B cell (primary cell): ENCODE measurements at regions not wholly inside any gene's neighbourhood (a gene's known extent, or its start where the extent isn't known, plus 50 kb on each side); places are given as distances from the start of the nearest gene placed in this dataset.

Experiments
- ATAC-seq: fragments of 200-7000 bp; cut with Tn5 transposase; one replicate; pipeline ENCODE4 v1.10.0; 2021; ENCODE audit warnings: low read depth, mild to moderate bottlenecking, moderate number of reproducible peaks, moderate library complexity
- CTCF ChIA-PET: fragments of 350-600 bp; sonication (Branson Sonifier 250); formaldehyde crosslinking; loops from one replicate; lab custom pipeline; 2021; ENCODE audit warnings: antibody characterized with exemption, inconsistent platforms; lab: Charles Lee
- POLR2A ChIA-PET: fragments of 350-600 bp; sonication (Branson Sonifier 250); formaldehyde crosslinking; loops from one replicate; lab custom pipeline; 2021; ENCODE audit warnings: antibody characterized with exemption; lab: Charles Lee
- DNase-seq: peaks from one replicate; pipeline ENCODE4 v3.0.0; 2013
- H2AFZ ChIP-seq: 2 replicates; pipeline ENCODE4 v1.6.1; 2012; ENCODE audit warnings: mild to moderate bottlenecking, low read depth, low read length; ENCODE audit not compliant: insufficient read depth, poor library complexity, severe bottlenecking
- H3K27ac ChIP-seq, 2 donors: 1 replicate in 1 of 2; 2 replicates in 1 of 2; pipeline ENCODE4 v1.5.1; 2012 to 2013; ENCODE audit warnings: low read length in 2 of 2, mild to moderate bottlenecking in 2 of 2, moderate library complexity in 1 of 2
- H3K27me3 ChIP-seq, 4 experiments: fragments of 200-600 bp in 1 of 4; sonication (generic) in 1 of 4; replicated peaks in 1 of 4; 1 replicate in 2 of 4; 2 replicates in 2 of 4; pipeline versions ENCODE4 v1.6.1 to v1.7.0; 2013 to 2016; ENCODE audit warnings: low read length in 3 of 4, mild to moderate bottlenecking in 2 of 4, mixed read lengths in 1 of 4, moderate library complexity in 1 of 4; ENCODE audit not compliant: insufficient read depth in 4 of 4, control insufficient read depth in 3 of 4; ENCODE audit errors: control extremely low read depth in 1 of 4
- H3K36me3 ChIP-seq, 2 experiments: replicated peaks in 1 of 2; 1 replicate in 1 of 2; 2 replicates in 1 of 2; pipeline versions ENCODE4 v1.6.1 to v1.7.1; 2013; ENCODE audit warnings: low read length in 1 of 2; ENCODE audit not compliant: insufficient read depth in 2 of 2, control insufficient read depth in 1 of 2; ENCODE audit errors: control extremely low read depth in 1 of 2, extremely low read depth in 1 of 2
- H3K4me1 ChIP-seq, 2 donors: fragments of 200-600 bp in 1 of 2; sonication (generic) in 1 of 2; 1 replicate in 1 of 2; 2 replicates in 1 of 2; pipeline versions ENCODE4 v1.5.1 to v1.6.1; 2013 to 2017; ENCODE audit warnings: low read length in 2 of 2; ENCODE audit not compliant: control insufficient read depth in 2 of 2, insufficient read depth in 2 of 2
- H3K4me2 ChIP-seq: replicated peaks from 2 replicates; pipeline ENCODE3; 2012; ENCODE audit warnings: mild to moderate bottlenecking, low read depth, low read length; ENCODE audit not compliant: poor library complexity, severe bottlenecking
- H3K4me3 ChIP-seq, 5 experiments: fragments of 200-600 bp in 1 of 5; sonication (generic) in 1 of 5; 1 replicate in 3 of 5; 2 replicates in 2 of 5; pipeline versions ENCODE4 v1.5.1 to v1.7.0; 2011 to 2016; ENCODE audit warnings: low read length in 4 of 5, mild to moderate bottlenecking in 4 of 5, low read depth in 2 of 5, control low read depth in 1 of 5, moderate library complexity in 1 of 5; ENCODE audit not compliant: insufficient read depth in 1 of 5; ENCODE audit errors: control extremely low read depth in 1 of 5, extremely low read depth in 1 of 5
- H3K79me2 ChIP-seq: fragments of 200-600 bp; sonication (generic); one replicate; pipeline ENCODE4 v1.6.0; 2016; ENCODE audit warnings: low read length; ENCODE audit not compliant: control insufficient read depth, insufficient read depth
- H3K9ac ChIP-seq: fragments of 200-600 bp; sonication (generic); 2 replicates; pipeline ENCODE4 v1.6.1; 2017; ENCODE audit warnings: mild to moderate bottlenecking, low read length, moderate library complexity
- H3K9me3 ChIP-seq, 3 donors: one replicate each; pipeline versions ENCODE4 v1.6.1 to v1.7.1; 2013; ENCODE audit warnings: low read length in 2 of 3; ENCODE audit not compliant: control insufficient read depth in 2 of 3, insufficient read depth in 1 of 3; ENCODE audit errors: control extremely low read depth in 1 of 3
- H4K20me1 ChIP-seq: 2 replicates; pipeline ENCODE4 v1.6.0; 2012; ENCODE audit warnings: mild to moderate bottlenecking, low read length; ENCODE audit not compliant: insufficient read depth, control insufficient read depth, poor library complexity, severe bottlenecking
- H3K27ac Mint-ChIP-seq: one replicate; pipeline ENCODE4 v1.8.0; 2021; ENCODE audit warnings: mixed read lengths
- H3K27me3 Mint-ChIP-seq: one replicate; pipeline ENCODE4 v1.8.0; 2021; ENCODE audit warnings: mixed read lengths
- H3K4me1 Mint-ChIP-seq: one replicate; pipeline ENCODE4 v1.8.0; 2021; ENCODE audit warnings: mixed read lengths
- H3K4me3 Mint-ChIP-seq: one replicate; pipeline ENCODE4 v1.8.0; 2021; ENCODE audit warnings: mixed read lengths
- H3K9me3 Mint-ChIP-seq: one replicate; pipeline ENCODE4 v1.8.0; 2022; ENCODE audit warnings: mixed read lengths; ENCODE audit not compliant: insufficient read depth
- CTCF ChIP-seq: fragments of 200-600 bp; IDR thresholded peaks from one replicate; pipeline ENCODE4 v1.8.0; 2022; ENCODE audit warnings: antibody characterized with exemption, mild to moderate bottlenecking
- EZH2 ChIP-seq: IDR thresholded peaks from 2 replicates; pipeline ENCODE4 v1.6.1; 2012; ENCODE audit warnings: borderline replicate concordance, low read depth, mild to moderate bottlenecking, moderate library complexity, low read length; ENCODE audit not compliant: insufficient read depth, poor library complexity, severe bottlenecking
- WGBS: methylation state at CpG from one replicate; pipeline ENCODE4 v1.1.5; 2013; ENCODE audit warnings: missing lambda C conversion rate; ENCODE audit not compliant: insufficient coverage; 5-methylcytosine and 5-hydroxymethylcytosine counted together
- intact Hi-C: fragments of 100-400 bp; cut with micrococcal nuclease; formaldehyde crosslinking; loops from one replicate; pipeline ENCODE4 v1.10.0; 2022

GRCh38 chr4:153067376-153067775 lies 131.3 kb downstream of the FHDC1 start:
- DNase-seq (no peak), ATAC-seq (no peak)
- H3K4me1 ChIP-seq, result no peaks in the 10 kb centered on the region
- no peaks in the 10 kb centered on the region for H3K27me3 ChIP-seq
- H3K79me2 ChIP-seq, result no peaks in the 10 kb centered on the region
- POLR2A ChIA-PET, result no interaction called here
- H3K4me2 ChIP-seq, result no peak overlapping the region
- no peak overlapping the region for H3K4me3 Mint-ChIP-seq
- intact Hi-C loops, result no loop called here
- H3K9me3 Mint-ChIP-seq, result peaks cover 3% of the 10 kb centered on the region
- no peak overlapping the region for H3K9ac ChIP-seq
- no peak overlapping the region for H3K27ac Mint-ChIP-seq
- 80% methylated on average over 1 of the region's 1 CpG for WGBS
- peaks cover 0 to 2% (median 0%) of the 10 kb centered on the region in 3 donors for H3K9me3 ChIP-seq
- CTCF ChIA-PET, result no interaction called here
- no peak overlapping the region for H2AFZ ChIP-seq
- H3K4me1 Mint-ChIP-seq, result no peaks in the 10 kb centered on the region
- TF ChIP-seq CTCF (no peak), EZH2 (no peak)
- H4K20me1 ChIP-seq, result no peaks in the 10 kb centered on the region
- H3K27ac ChIP-seq, result no peak overlapping the region
- H3K4me3 ChIP-seq, result no peak overlapping the region
- H3K36me3 ChIP-seq, result no peaks in the 10 kb centered on the region
- no peaks in the 10 kb centered on the region for H3K27me3 Mint-ChIP-seq

- TF ChIP-seq EZH2 (no peak), CTCF (no peak)
- ChIA-PET POLR2A (no interaction called here), CTCF (interaction anchor here (1.4 kb wide), 1 partner anchor 14 kb away, joined by 4 read pairs; no protein-coding TSS in a partner anchor)
- Mint-ChIP-seq H3K9me3 (peaks cover 3% of the 10 kb centered on the region), H3K4me1 (no peaks in the 10 kb centered on the region), H3K27ac (no peak overlapping the region), H3K4me3 (no peak overlapping the region), H3K27me3 (no peaks in the 10 kb centered on the region)
- Histone ChIP-seq H3K36me3 (no peaks in the 10 kb centered on the region), H4K20me1 (no peaks in the 10 kb centered on the region), H3K4me3 (no peak overlapping the region), H3K4me1 (no peaks in the 10 kb centered on the region), H3K4me2 (no peak overlapping the region), H3K27me3 (no peaks in the 10 kb centered on the region), H3K79me2 (no peaks in the 10 kb centered on the region), H3K9ac (no peak overlapping the region), H3K27ac (no peak overlapping the region), H3K9me3 (peaks cover 0 to 2% (median 0%) of the 10 kb centered on the region in 3 donors), H2AFZ (no peak overlapping the region)
- intact Hi-C loops, result no loop called here
- DNase-seq (no peak), ATAC-seq (no peak)
- 97% methylated on average over 5 of the region's 7 CpGs for WGBS
Observed at GRCh38 chr4:153068751-153069150, 132.6 kb downstream of the FHDC1 start.
